ENCODE measurements at regions not wholly inside any gene's neighbourhood (a gene's known extent, or its start where the extent isn't known, plus 50 kb on each side); places are given as distances from the start of the nearest gene placed in this dataset.

GRCh38 chr4:95985051-95985450 lies 145.2 kb downstream of the PDHA2 start (continued):
- TF ChIP-seq KLF5 (IDR thresholded peaks at IDR 0.05; ENCODE audit: partially characterized antibody) = no peak
- no peak for TF ChIP-seq NRF1 (conservative IDR thresholded peaks at IDR 0.05; ENCODE audit: low read depth, low read length)
- TF ChIP-seq PML (IDR thresholded peaks at IDR 0.05; ENCODE audit: low read length) = no peak
- no peak for TF ChIP-seq REST (IDR thresholded peaks at IDR 0.05; ENCODE audit: low read depth, low read length)
- peak; percentile 76 for TF ChIP-seq NR2F1 (conservative IDR thresholded peaks at IDR 0.05)
- peak; percentile 17 to 45; a peak in 2 of 4 replicates for TF ChIP-seq IKZF2 (IDR thresholded peaks at IDR 0.05)
- TF ChIP-seq SPI1 (IDR thresholded peaks at IDR 0.05; ENCODE audit: borderline replicate concordance, insufficient read depth, low read depth, low read length) = peak; percentile 24; the same call in 1 of the 2 replicates
- no peak for TF ChIP-seq SUPT20H (IDR thresholded peaks at IDR 0.05; ENCODE audit: borderline replicate concordance, control insufficient read depth, low read depth, low read length)
- TF ChIP-seq NFXL1 (IDR thresholded peaks at IDR 0.05; ENCODE audit: borderline replicate concordance) = no peak
- TF ChIP-seq LARP7 (IDR thresholded peaks at IDR 0.05) = no peak
- TF ChIP-seq CHD4 (IDR thresholded peaks at IDR 0.05) = no peak
- TF ChIP-seq ZNF384 (IDR thresholded peaks at IDR 0.05; ENCODE audit: borderline replicate concordance, low read depth, low read length) = no peak
- TF ChIP-seq NKRF (conservative IDR thresholded peaks at IDR 0.05) = no peak

Measured in GM12878 (cell line).